Fibroblast of mammary gland (primary cell): ENCODE measurements at regions not wholly inside any gene's neighbourhood (a gene's known extent, or its start where the extent isn't known, plus 50 kb on each side); places are given as distances from the start of the nearest gene placed in this dataset.
A peak's percentile ranks its signal among the peaks of the same experiment; 100 is the strongest.
"Not testable (repeated sequence)": the region's sequence is repeated elsewhere in the genome, so short reads cannot be mapped to it uniquely, and the experiment has no call there.

Experiments used
- DNase-seq: peaks from one replicate; pipeline ENCODE4 v3.0.0-alpha.2; 2010; ENCODE audit warnings: low read depth
- H3K4me3 ChIP-seq: 2 replicates; pipeline ENCODE4 v1.5.1; 2011; ENCODE audit warnings: low read depth, mild to moderate bottlenecking, low read length, moderate library complexity; ENCODE audit not compliant: control insufficient read depth
- CTCF ChIP-seq: conservative IDR thresholded peaks from 2 replicates; pipeline ENCODE4 v1.5.1; 2011; ENCODE audit warnings: low read depth, low read length, inconsistent platforms; ENCODE audit not compliant: control insufficient read depth, insufficient read depth

- TF ChIP-seq CTCF = no peak
- peak; percentile 35 for DNase-seq
- H3K4me3 ChIP-seq = no peak overlapping the region
Observed at GRCh38 chr7:104074529-104074928, 85.1 kb upstream of the RELN start.

GRCh38 chr7:104071641-104072040 lies 82.2 kb upstream of the RELN start:
- H3K4me3 ChIP-seq, DNase-seq: not testable (repeated sequence)

- DNase-seq = no peak
- no peak for TF ChIP-seq CTCF
Observed at GRCh38 chr7:104065491-104065890, 76.0 kb upstream of the RELN start.

GRCh38 chr7:104064969-104065387 lies 75.5 kb upstream of the RELN start:
- no peak for TF ChIP-seq CTCF
- H3K4me3 ChIP-seq = no peak overlapping the region
- no peak for DNase-seq

More at GRCh38 chr7:104065491-104065890, 76.0 kb upstream of the RELN start:
- H3K4me3 ChIP-seq = no peak overlapping the region

- not testable (repeated sequence) for DNase-seq, H3K4me3 ChIP-seq
Observed at GRCh38 chr7:104063797-104064196, 74.3 kb upstream of the RELN start.

- no peak for TF ChIP-seq CTCF
- no peak overlapping the region for H3K4me3 ChIP-seq
- DNase-seq = no peak
Observed at GRCh38 chr7:104061652-104062051, 72.2 kb upstream of the RELN start.

- H3K4me3 ChIP-seq, DNase-seq: not testable (repeated sequence)
Observed at GRCh38 chr7:104059837-104060236, 70.4 kb upstream of the RELN start.

GRCh38 chr7:104059103-104059502 lies 69.6 kb upstream of the RELN start:
- DNase-seq = no peak
- TF ChIP-seq CTCF = no peak
- H3K4me3 ChIP-seq = no peak overlapping the region
